ENCODE measurements at regions not wholly inside any gene's neighbourhood (a gene's known extent, or its start where the extent isn't known, plus 50 kb on each side); places are given as distances from the start of the nearest gene placed in this dataset.

DNA sequence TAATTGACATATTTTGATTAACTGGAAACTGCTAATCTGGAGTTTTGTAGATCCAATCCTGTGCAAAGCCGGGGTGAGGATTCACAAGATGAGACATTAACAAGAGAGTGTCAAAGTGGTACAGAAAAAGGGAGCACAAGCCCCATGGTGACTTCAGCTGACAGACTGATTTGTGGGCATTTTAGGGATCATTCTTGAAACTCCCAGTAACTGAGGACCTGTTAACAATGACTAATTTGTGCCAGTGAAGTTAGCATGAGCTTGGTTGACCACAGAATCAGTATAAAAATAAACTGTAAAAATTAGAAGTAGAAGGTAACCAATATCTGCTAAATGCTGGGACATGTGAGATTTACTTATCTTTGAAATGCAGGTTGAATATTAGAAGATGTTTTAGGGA lies 1578.3 kb downstream of the EFNA5 start:
- TF ChIP-seq CTCF (optimal IDR thresholded peaks at IDR 0.05 in 1 of 3, IDR thresholded peaks at IDR 0.05 in 1 of 3, conservative IDR thresholded peaks at IDR 0.05 in 1 of 3; ENCODE audit: extremely low read depth in 1 of 3, insufficient read depth in 2 of 3, low read length in 3 of 3) = no peak
- TF ChIP-seq EZH2 (IDR thresholded peaks at IDR 0.05; ENCODE audit: low read length) = no peak
